Jurkat, Clone E6-1 (cell line): ENCODE measurements at regions not wholly inside any gene's neighbourhood (a gene's known extent, or its start where the extent isn't known, plus 50 kb on each side); places are given as distances from the start of the nearest gene placed in this dataset.
A peak's percentile ranks its signal among the peaks of the same experiment; 100 is the strongest.
"Not testable (repeated sequence)": the region's sequence is repeated elsewhere in the genome, so short reads cannot be mapped to it uniquely, and the experiment has no call there.

Source experiments
- DNase-seq: peaks from one replicate; pipeline ENCODE4 v3.0.0-alpha.2; 2011; ENCODE audit warnings: low read depth, low spot score
- H3K4me3 ChIP-seq: 2 replicates; pipeline ENCODE4 v1.5.1; 2011; ENCODE audit warnings: mild to moderate bottlenecking, low read length, control low read depth, moderate library complexity

DNA sequence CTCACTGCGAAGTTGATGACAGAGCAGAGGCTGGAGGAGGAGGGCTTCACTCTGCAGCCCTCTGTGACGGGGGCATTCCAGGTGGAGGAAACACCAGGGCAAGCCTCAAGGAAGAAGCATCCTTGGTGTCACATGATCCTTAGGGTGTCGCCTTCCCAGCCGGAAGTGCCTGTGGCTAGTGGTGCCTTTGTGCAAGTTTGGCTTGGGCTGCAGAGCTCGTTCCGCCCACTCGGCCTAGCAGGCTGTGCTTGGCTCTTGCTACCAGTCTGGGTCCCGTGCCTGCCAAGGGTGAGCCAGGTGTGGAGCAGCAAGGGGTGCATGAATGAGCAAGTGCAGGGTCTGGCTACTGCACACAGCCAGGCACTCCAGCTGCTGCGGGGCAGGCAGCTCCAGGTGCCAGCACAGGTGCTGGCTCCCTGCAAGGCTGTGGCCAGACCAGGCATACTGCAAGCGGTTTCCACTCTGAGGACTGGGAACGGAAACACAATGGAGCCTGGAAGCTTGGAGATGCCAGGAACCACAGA, 325.3 kb upstream of the SMIM21 start:
- no peak for DNase-seq
- H3K4me3 ChIP-seq = no peak overlapping the region

DNA sequence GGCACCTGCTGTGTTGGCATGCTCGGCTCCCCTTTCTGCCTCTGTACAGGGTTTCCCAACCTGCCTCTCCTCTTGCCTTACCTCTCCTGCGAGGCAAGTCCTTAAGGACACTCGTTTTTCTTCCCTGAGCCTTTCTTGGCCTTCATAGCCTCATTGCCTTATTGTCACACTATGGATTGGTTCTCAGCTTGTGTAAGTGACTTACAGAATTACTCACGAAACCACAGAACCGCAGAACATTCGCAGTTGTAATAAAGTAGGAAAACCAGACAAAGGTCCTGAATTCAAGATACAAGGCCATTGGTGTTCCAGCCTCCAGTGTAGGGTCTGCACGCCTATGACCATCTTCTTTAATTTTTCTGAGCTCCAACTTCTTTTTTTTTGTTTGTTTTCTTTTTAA, 317.6 kb upstream of the SMIM21 start:
- H3K4me3 ChIP-seq = no peak overlapping the region
- no peak for DNase-seq

- no peak for DNase-seq
- no peak overlapping the region for H3K4me3 ChIP-seq
Observed at GRCh38 chr18:75742516-75742915, 315.0 kb upstream of the SMIM21 start.

- H3K4me3 ChIP-seq = no peak overlapping the region
- no peak for DNase-seq
Observed at GRCh38 chr18:75739682-75740081, 312.2 kb upstream of the SMIM21 start.

DNA sequence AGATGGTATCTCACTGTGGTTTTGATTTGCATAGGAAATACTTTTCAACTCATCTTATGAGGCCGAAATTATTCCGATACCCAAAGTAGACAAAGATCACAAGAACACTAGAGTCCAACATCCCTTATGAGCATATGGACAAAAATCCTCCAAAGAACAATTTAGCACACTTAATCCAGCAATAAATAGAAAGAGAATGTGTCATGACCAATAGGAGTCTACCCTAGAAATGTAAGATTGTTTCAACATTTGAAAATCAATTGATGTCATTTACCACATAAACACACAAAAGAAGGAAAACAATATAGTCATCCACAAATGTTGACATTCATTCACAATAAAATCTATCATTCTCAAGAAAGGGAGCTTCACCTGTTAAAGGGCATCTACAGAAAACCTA, 307.8 kb upstream of the SMIM21 start:
- DNase-seq = no peak
- no peak overlapping the region for H3K4me3 ChIP-seq

DNA sequence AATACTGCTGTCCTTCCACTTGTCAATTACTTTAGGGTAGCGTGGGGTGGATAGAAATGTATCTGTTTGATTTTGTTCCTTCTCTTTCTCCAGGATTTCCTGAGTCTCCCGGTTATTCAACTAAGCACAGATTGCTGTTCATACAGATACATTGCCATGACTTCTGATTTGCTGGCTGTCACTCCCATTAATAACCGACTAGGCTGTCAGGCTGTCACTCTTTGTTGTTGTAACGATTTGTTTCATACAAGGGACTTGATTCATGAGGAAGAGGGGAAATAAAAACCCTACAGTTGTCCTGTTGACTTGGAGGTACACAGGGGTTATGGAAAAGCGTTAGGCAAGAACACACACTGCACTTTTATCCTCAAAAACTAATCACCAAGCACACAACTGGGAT, 302.7 kb upstream of the SMIM21 start:
- no peak overlapping the region for H3K4me3 ChIP-seq
- no peak for DNase-seq

DNA sequence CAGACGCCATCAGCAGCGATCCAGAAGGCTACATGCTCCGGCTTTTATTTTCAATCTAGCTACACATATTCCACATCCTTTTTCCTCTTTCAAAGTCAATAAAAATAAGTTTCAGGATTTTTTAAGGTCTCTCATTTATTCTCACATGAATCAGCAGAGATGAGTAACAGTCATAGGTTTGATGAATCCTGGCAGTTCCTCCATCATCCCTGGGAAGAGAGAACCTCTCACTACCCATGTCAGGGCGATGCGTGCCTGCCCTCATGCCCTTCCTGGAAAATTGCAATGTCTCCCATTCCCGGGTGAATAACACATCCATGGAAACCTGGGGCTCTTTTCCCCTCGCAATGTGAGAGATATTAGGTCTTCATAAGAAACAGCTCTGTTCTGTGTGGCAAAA, 301.1 kb upstream of the SMIM21 start:
- no peak overlapping the region for H3K4me3 ChIP-seq
- DNase-seq = no peak

- peak; percentile 52 for DNase-seq
- H3K4me3 ChIP-seq = no peak overlapping the region
Observed at GRCh38 chr18:75727456-75727855, 300.0 kb upstream of the SMIM21 start.

- no peak for DNase-seq
- H3K4me3 ChIP-seq = no peak overlapping the region
Observed at GRCh38 chr18:75723521-75724340, 296.2 kb upstream of the SMIM21 start.

DNA sequence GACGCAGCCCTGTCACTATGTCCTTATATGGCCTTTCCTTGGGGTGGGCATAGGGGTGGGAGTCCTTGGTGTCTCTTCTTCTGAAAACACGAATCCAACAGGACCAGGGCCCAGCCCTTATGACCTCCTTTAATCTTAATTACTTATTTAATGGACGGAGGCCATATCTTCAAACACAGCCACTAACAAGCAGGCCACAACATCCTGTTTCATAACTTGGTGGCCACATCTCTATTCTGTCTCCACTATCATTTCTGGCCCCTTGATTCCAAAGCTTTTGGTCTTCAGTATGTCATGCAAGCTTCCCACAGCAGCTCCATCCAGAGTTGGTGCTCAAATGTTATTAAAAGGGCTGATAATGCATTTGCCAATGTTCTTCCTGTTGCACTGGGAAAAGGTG, 287.3 kb upstream of the SMIM21 start:
- no peak for DNase-seq

GRCh38 chr18:75712124-75712867, 284.8 kb upstream of the SMIM21 start:
- not testable (repeated sequence) for H3K4me3 ChIP-seq, DNase-seq

More for the DNA sequence above, 287.3 kb upstream of the SMIM21 start:
- no peak overlapping the region for H3K4me3 ChIP-seq

- no peak for DNase-seq
- H3K4me3 ChIP-seq = no peak overlapping the region
Observed at GRCh38 chr18:75700561-75700960, 273.1 kb upstream of the SMIM21 start.

- no peak overlapping the region for H3K4me3 ChIP-seq
- DNase-seq = no peak
Observed at GRCh38 chr18:75698861-75699260, 271.4 kb upstream of the SMIM21 start.

DNA sequence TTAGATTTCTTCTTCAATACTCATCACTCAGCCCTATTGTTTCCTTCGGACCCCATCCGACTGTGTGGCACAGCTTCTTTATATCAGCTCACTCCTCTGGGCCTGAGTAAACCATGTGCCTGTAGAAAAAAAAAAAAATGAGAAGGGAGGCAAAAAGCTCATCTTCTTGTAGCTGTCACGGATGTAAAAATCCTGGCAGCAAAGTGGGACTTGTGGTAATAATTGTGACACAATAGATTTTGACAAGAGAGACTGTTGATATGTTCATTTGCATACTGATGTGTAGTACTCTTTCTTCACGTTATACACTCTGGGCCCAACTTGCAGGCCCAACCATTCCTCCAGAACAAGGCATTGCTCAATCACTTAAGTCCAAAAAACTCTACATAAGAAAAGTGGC, 270.0 kb upstream of the SMIM21 start:
- no peak for DNase-seq
- H3K4me3 ChIP-seq = no peak overlapping the region

DNA sequence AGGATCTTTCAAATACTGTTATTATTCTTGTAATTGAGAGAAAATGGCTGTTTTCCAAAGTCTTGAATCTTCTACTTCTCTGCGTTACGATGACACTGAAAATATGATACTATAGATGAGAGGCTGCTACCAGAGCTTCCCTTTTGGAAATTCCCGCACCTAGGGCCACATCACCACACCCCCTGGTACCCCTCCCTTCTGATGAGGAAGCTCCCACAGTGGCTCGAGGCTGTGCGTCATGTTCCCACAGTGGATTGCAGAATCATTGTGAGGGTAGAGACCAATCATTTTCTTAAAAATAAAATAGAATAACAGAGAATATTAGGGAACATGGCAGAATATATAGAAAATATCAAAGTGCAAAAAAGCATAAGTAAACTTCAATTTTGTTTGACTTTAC, 268.9 kb upstream of the SMIM21 start:
- H3K4me3 ChIP-seq = no peak overlapping the region
- no peak for DNase-seq

DNA sequence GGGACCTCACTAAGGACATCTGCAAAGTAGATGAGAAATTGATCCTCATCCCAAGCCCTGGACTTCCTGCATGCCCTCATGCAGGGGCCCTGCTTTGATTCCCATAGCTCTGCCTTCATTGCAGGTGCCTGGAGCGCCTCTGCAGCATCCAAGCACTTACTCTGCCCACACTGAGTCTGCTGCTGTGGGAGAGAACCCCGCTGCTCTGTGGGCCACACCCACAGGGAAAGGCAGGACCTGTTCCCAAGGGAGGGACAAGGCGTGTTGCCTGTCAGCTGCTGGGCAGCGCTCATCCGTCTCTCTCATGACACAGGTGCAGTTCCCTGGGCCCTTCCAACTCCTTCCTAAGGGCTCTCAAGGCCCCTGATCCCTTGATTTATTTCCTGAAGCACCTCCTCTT, 266.8 kb upstream of the SMIM21 start:
- no peak for DNase-seq
- H3K4me3 ChIP-seq = no peak overlapping the region

- no peak for DNase-seq
- no peak overlapping the region for H3K4me3 ChIP-seq
Observed at GRCh38 chr18:75691483-75691882, 264.0 kb upstream of the SMIM21 start.

DNA sequence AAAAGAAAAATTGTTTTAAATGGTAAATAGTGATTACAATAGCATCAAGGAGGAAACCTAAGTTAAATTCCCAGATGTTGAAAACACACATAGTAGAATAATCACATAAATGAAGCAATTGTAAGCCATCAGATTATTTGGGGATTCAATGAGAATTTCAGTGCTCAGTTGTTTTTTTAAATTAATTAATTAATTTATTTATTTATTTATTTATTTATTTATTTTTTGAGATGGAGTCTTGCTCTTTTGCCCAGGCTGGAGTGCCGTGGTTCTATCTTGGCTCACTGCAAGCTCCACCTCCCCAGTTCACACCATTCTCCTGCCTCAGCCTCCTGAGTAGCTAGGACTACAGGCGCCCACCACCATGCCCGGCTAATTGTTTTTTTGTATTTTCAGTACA, 262.8 kb upstream of the SMIM21 start:
- H3K4me3 ChIP-seq, DNase-seq: not testable (repeated sequence)

GRCh38 chr18:75687626-75688025, 260.1 kb upstream of the SMIM21 start:
- DNase-seq = no peak
- H3K4me3 ChIP-seq = no peak overlapping the region

DNA sequence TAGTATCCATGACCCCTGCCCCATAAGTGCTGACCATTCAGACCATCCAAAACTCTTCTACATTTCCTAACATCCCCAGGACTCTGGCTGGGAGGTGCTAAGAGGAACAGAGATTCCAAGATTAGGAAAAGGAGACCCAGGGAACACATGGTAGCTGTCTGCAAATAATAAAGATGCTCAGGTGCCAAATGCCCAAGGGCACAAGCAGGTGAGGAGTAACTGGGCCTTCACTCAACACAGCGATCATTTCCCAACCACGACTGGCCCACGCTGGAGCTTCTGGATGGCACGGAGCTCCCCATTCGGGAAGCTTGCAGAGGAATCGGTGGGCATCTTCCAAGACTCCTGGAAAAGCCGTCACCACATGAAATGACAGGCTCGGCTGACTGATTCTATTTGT, 255.9 kb upstream of the SMIM21 start:
- DNase-seq = no peak
- no peak overlapping the region for H3K4me3 ChIP-seq
